OCI-LY1 (cell line): ENCODE measurements at regions not wholly inside any gene's neighbourhood (a gene's known extent, or its start where the extent isn't known, plus 50 kb on each side); places are given as distances from the start of the nearest gene placed in this dataset.

Experiments
- H2AFZ ChIP-seq: fragments of 200-600 bp; sonication (generic), shearing (Covaris generic); 2 replicates; pipeline ENCODE4 v1.6.0; 2014; ENCODE audit warnings: antibody characterized with exemption, mild to moderate bottlenecking, low read length
- H3F3A ChIP-seq: fragments of 200-600 bp; sonication (generic), shearing (Covaris generic); 2 replicates; pipeline ENCODE4 v1.6.0; 2014; ENCODE audit warnings: mild to moderate bottlenecking, antibody characterized with exemption, low read length, moderate library complexity; ENCODE audit not compliant: insufficient read depth
- H3K27ac ChIP-seq: fragments of 200-600 bp; sonication (generic); 2 replicates; pipeline ENCODE4 v1.5.1; 2014; ENCODE audit warnings: low read length, mixed run types, mild to moderate bottlenecking, low read depth; ENCODE audit not compliant: poor library complexity, severe bottlenecking
- H3K27me3 ChIP-seq: fragments of 200-600 bp; sonication (generic); 2 replicates; pipeline ENCODE4 v1.6.0; 2014; ENCODE audit warnings: antibody characterized with exemption, mild to moderate bottlenecking, low read length, moderate library complexity; ENCODE audit not compliant: insufficient read depth
- H3K36me3 ChIP-seq: fragments of 200-600 bp; sonication (generic); 2 replicates; pipeline ENCODE4 v1.6.1; 2014; ENCODE audit warnings: mild to moderate bottlenecking, antibody characterized with exemption, low read length, moderate library complexity, mixed read lengths; ENCODE audit not compliant: insufficient read depth
- H3K4me1 ChIP-seq: fragments of 200-600 bp; sonication (generic); 2 replicates; pipeline ENCODE4 v1.5.1; 2014; ENCODE audit warnings: mild to moderate bottlenecking, low read length, moderate library complexity; ENCODE audit not compliant: insufficient read depth, severe bottlenecking
- H3K4me2 ChIP-seq: fragments of 200-600 bp; sonication (generic), shearing (Covaris generic); 2 replicates; pipeline ENCODE4 v1.6.1; 2014; ENCODE audit warnings: low read length
- H3K4me3 ChIP-seq: fragments of 200-600 bp; sonication (generic); 2 replicates; pipeline ENCODE4 v1.5.1; 2014; ENCODE audit warnings: low read length, low read depth, mild to moderate bottlenecking, mixed read lengths; ENCODE audit not compliant: poor library complexity, severe bottlenecking
- H3K79me2 ChIP-seq: fragments of 200-600 bp; shearing (Covaris generic); 2 replicates; pipeline ENCODE4 v1.6.1; 2016; ENCODE audit warnings: mixed run types, low read length, mixed read lengths; ENCODE audit not compliant: insufficient read depth
- H3K9ac ChIP-seq: fragments of 200-600 bp; sonication (generic), shearing (Covaris generic); 2 replicates; pipeline ENCODE4 v1.6.1; 2014; ENCODE audit warnings: mild to moderate bottlenecking, low read length, mixed read lengths
- H3K9me2 ChIP-seq: fragments of 200-600 bp; sonication (generic), shearing (Covaris generic); 2 replicates; pipeline ENCODE4 v1.6.1; 2014; ENCODE audit warnings: low read depth, mild to moderate bottlenecking, low read length, mixed read lengths
- H3K9me3 ChIP-seq: fragments of 200-600 bp; shearing (Covaris generic); 2 replicates; pipeline ENCODE4 v1.6.1; 2014; ENCODE audit warnings: low read length, mixed read lengths
- H4K20me1 ChIP-seq: fragments of 200-600 bp; sonication (generic), shearing (Covaris generic); 2 replicates; pipeline ENCODE4 v1.6.0; 2016; ENCODE audit warnings: mild to moderate bottlenecking, low read length; ENCODE audit not compliant: insufficient read depth
- CTCF ChIP-seq: fragments of 200-600 bp; sonication (generic), shearing (Covaris generic); IDR thresholded peaks from 2 replicates; pipeline ENCODE4 v1.5.1; 2017; ENCODE audit warnings: mild to moderate bottlenecking, antibody characterized with exemption, low read length, moderate library complexity, mixed read lengths
- EZH2 ChIP-seq: fragments of 200-600 bp; sonication (generic), shearing (Covaris generic); IDR thresholded peaks from 2 replicates; pipeline ENCODE4 v1.8.0; 2017; ENCODE audit warnings: borderline replicate concordance, mixed run types, mild to moderate bottlenecking, antibody characterized with exemption, low read length, moderate library complexity, mixed read lengths

DNA sequence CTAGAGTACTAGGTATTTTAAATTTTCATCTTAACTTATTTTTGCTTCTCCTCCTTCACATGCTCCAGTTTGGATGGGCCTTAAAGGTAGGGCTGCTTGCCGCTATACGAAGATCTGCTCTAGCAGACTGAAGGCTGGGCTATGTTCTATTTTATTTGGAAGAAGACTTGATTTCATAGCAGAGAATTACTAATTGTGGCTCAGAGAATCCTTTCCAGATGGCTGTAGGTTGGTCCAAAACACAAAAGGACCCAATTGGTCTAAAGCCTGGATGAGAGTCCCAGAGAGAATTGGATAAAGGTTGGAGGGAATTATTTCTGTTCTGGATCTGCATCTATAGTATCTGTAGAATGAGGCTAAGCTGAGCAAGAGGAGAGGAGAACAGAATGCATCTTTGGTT, 719.4 kb upstream of the PTBP2 start:
- H3K36me3 ChIP-seq, result no peaks in the 10 kb centered on the region
- H4K20me1 ChIP-seq, result no peaks in the 10 kb centered on the region
- H3K9me3 ChIP-seq, result no peaks in the 10 kb centered on the region
- H3K4me1 ChIP-seq, result no peaks in the 10 kb centered on the region
- no peaks in the 10 kb centered on the region for H3F3A ChIP-seq
- H3K79me2 ChIP-seq, result no peaks in the 10 kb centered on the region
- H3K27me3 ChIP-seq, result no peaks in the 10 kb centered on the region
- no peak overlapping the region for H3K9ac ChIP-seq
- no peaks in the 10 kb centered on the region for H3K9me2 ChIP-seq
- H3K4me3 ChIP-seq, result no peak overlapping the region
- no peak overlapping the region for H3K27ac ChIP-seq
- no peak overlapping the region for H3K4me2 ChIP-seq
- TF ChIP-seq EZH2 (no peak), CTCF (no peak)
- H2AFZ ChIP-seq, result no peak overlapping the region

GRCh38 chr1:96002969-96003964, 718.3 kb upstream of the PTBP2 start:
- H3K36me3 ChIP-seq, result no peaks in the 10 kb centered on the region
- H3F3A ChIP-seq, result no peaks in the 10 kb centered on the region
- TF ChIP-seq CTCF, result no peak
- TF ChIP-seq EZH2, result no peak
- H3K27me3 ChIP-seq, result no peaks in the 10 kb centered on the region
- H3K9ac ChIP-seq, result no peak overlapping the region
- no peaks in the 10 kb centered on the region for H3K79me2 ChIP-seq
- H3K9me2 ChIP-seq, result no peaks in the 10 kb centered on the region
- no peak overlapping the region for H3K4me2 ChIP-seq
- H3K9me3 ChIP-seq, result no peaks in the 10 kb centered on the region
- H3K27ac ChIP-seq, result no peak overlapping the region
- H3K4me3 ChIP-seq, result no peak overlapping the region
- no peak overlapping the region for H2AFZ ChIP-seq
- H4K20me1 ChIP-seq, result no peaks in the 10 kb centered on the region
- H3K4me1 ChIP-seq, result no peaks in the 10 kb centered on the region

DNA sequence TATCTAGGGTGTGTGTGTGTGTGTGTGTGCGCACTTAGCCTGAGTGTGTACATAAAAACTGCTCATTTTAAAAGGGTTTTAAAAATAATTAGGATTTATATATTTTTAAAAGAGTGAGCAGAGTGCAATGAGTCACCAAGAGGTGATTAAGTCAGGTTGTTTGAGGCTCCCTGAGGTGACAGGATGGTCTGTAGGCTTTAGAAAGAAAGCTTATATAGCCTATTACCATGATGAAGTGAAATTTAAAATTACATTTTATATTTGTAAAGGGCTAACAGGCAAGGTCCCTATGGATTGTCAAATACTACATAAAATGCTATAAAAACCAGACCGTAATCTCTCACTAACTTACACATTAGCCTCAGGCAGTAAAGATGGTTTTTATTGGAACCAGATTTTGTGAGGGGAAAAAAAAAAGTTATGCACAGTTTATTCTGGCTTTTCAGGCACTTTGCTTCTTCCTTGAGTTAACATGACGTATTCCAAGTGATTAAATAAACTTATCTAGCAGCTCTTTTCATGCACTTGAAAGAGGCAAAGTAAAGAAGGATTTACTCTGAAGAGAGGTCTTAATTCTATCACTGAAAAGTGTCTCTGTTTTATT, 711.7 kb upstream of the PTBP2 start:
- no peak overlapping the region for H3K27ac ChIP-seq
- no peak overlapping the region for H2AFZ ChIP-seq
- no peaks in the 10 kb centered on the region for H3K9me2 ChIP-seq
- no peaks in the 10 kb centered on the region for H3K27me3 ChIP-seq
- no peak overlapping the region for H3K4me2 ChIP-seq
- H3K4me1 ChIP-seq, result no peaks in the 10 kb centered on the region
- H3F3A ChIP-seq, result no peaks in the 10 kb centered on the region
- no peaks in the 10 kb centered on the region for H4K20me1 ChIP-seq
- no peaks in the 10 kb centered on the region for H3K79me2 ChIP-seq
- no peaks in the 10 kb centered on the region for H3K9me3 ChIP-seq
- H3K9ac ChIP-seq, result no peak overlapping the region
- H3K4me3 ChIP-seq, result no peak overlapping the region
- no peak for TF ChIP-seq EZH2
- TF ChIP-seq CTCF, result no peak
- H3K36me3 ChIP-seq, result no peaks in the 10 kb centered on the region
